ENCODE measurements at regions not wholly inside any gene's neighbourhood (a gene's known extent, or its start where the extent isn't known, plus 50 kb on each side); places are given as distances from the start of the nearest gene placed in this dataset.

DNA sequence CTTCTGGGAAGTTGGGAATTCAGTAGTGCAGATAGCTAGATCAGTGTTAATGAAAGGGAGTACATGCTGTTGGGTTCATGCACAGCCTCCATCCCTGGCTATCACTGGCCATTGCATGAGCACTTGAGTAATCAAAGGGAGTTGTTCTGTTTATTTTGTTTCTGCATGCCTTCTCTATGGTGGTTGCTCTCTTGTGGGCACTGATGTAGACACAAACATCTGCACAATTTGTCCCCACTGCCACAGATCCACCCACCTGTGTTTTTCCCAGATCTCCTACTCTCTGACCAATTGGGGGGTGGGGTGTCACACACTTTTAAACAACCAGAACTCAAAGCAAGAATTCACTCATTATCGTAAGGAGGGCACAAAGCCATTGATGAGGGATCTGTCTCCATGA, 89.7 kb upstream of the DHRS4 start:
- no TSS peak for BruUV-seq (replicated peaks)

DNA sequence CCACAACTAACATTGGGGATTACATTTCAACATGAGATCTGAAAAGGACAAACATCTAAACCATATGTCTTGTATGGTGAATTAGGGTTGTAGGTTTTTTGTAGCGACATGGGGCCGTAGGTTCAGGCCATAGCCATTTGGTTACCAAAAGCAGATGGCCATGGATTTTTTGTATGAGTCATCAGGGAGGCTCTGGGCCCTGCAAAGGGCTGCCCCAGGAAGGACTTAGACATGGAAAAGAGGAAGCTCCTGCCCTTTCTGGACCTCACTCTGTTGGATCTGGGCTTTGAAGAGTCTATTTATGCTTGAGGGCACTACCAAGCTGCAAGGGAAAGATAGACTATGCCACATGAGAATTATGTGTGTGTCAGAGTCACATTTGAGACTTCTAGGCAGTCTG, 89.3 kb upstream of the DHRS4 start:
- ChIA-PET CTCF (no interaction called here), POLR2A (ENCODE audit: unreplicated experiment) (no interaction called here)
- DNase-seq: no peak
- Histone ChIP-seq H3K79me2 (ENCODE audit: low read depth) (no peaks in the 10 kb centered on the region), H3F3A (ENCODE audit: insufficient read depth, low read depth) (no peaks in the 10 kb centered on the region), H3K36me3 (ENCODE audit: low read depth) (no peaks in the 10 kb centered on the region), H3K27me3 (ENCODE audit: insufficient read depth, low read depth) (no peaks in the 10 kb centered on the region), H3K27ac (no peak overlapping the region), H3K9me2 (ENCODE audit: insufficient read depth) (no peaks in the 10 kb centered on the region), H2AFZ (no peak overlapping the region), H4K20me1 (ENCODE audit: insufficient read depth) (no peaks in the 10 kb centered on the region), H3K9me3 (ENCODE audit: insufficient read depth, low read depth) (no peaks in the 10 kb centered on the region), H3K4me1 (replicated peaks; ENCODE audit: insufficient read depth) (0 out of 2 replicates have a peak, but pooled peaks cover 10% of the 10 kb centered on the region), H3K4me2 (no peak overlapping the region), H3K4me3 (no peak overlapping the region)
- intact Hi-C loops (cut with micrococcal nuclease; ENCODE audit: unreplicated experiment): no loop called here
- BruUV-seq (replicated peaks): no TSS peak
- TF ChIP-seq, protein P1, sequence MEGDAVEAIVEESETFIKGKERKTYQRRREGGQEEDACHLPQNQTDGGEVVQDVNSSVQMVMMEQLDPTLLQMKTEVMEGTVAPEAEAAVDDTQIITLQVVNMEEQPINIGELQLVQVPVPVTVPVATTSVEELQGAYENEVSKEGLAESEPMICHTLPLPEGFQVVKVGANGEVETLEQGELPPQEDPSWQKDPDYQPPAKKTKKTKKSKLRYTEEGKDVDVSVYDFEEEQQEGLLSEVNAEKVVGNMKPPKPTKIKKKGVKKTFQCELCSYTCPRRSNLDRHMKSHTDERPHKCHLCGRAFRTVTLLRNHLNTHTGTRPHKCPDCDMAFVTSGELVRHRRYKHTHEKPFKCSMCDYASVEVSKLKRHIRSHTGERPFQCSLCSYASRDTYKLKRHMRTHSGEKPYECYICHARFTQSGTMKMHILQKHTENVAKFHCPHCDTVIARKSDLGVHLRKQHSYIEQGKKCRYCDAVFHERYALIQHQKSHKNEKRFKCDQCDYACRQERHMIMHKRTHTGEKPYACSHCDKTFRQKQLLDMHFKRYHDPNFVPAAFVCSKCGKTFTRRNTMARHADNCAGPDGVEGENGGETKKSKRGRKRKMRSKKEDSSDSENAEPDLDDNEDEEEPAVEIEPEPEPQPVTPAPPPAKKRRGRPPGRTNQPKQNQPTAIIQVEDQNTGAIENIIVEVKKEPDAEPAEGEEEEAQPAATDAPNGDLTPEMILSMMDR (conservative IDR thresholded peaks at IDR 0.05): no peak
- TF ChIP-seq EZH2 (IDR thresholded peaks at IDR 0.05; ENCODE audit: low read depth): no peak

More for the DNA sequence above, 89.7 kb upstream of the DHRS4 start:
- no peaks in the 10 kb centered on the region for H3K9me3 ChIP-seq (ENCODE audit: insufficient read depth, low read depth)
- DNase-seq: no peak
- H3K36me3 ChIP-seq (ENCODE audit: low read depth): no peaks in the 10 kb centered on the region
- H3K27me3 ChIP-seq (ENCODE audit: insufficient read depth, low read depth): no peaks in the 10 kb centered on the region
- H3K4me3 ChIP-seq: no peak overlapping the region
- no peaks in the 10 kb centered on the region for H4K20me1 ChIP-seq (ENCODE audit: insufficient read depth)
- H3K9me2 ChIP-seq (ENCODE audit: insufficient read depth): no peaks in the 10 kb centered on the region
- intact Hi-C loops (cut with micrococcal nuclease; ENCODE audit: unreplicated experiment): no loop called here
- no peak overlapping the region for H3K27ac ChIP-seq
- 0 out of 2 replicates have a peak, but pooled peaks cover 10% of the 10 kb centered on the region for H3K4me1 ChIP-seq (replicated peaks; ENCODE audit: insufficient read depth)
- CTCF ChIA-PET: no interaction called here
- H3K4me2 ChIP-seq: no peak overlapping the region
- no peaks in the 10 kb centered on the region for H3F3A ChIP-seq (ENCODE audit: insufficient read depth, low read depth)
- H2AFZ ChIP-seq: no peak overlapping the region
- H3K79me2 ChIP-seq (ENCODE audit: low read depth): no peaks in the 10 kb centered on the region
- TF ChIP-seq, protein P1 (conservative IDR thresholded peaks at IDR 0.05): no peak
- TF ChIP-seq EZH2 (IDR thresholded peaks at IDR 0.05; ENCODE audit: low read depth): no peak
- POLR2A ChIA-PET (ENCODE audit: unreplicated experiment): no interaction called here

DNA sequence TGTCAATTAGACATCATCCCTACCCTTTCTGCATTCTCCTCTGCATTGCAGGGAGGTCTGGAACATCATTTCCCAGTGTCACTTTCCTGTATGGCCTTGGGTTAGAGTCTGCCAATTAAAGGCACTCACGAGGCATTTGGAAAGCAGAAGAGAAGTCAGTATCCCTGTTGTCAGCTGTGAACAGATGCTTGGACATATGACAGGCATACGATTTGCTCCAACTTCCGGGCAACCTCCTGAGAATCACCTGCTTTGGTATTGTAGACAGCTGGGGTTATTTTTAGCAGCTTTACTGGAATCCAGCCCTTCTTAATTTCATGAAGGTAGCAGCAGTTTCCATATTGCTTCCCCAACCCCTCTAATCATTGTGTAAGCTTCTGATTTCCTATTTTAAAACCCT, 88.7 kb upstream of the DHRS4 start:
- Histone ChIP-seq H3F3A (ENCODE audit: insufficient read depth, low read depth) (no peaks in the 10 kb centered on the region), H3K4me2 (no peak overlapping the region), H3K9me2 (ENCODE audit: insufficient read depth) (no peaks in the 10 kb centered on the region), H4K20me1 (ENCODE audit: insufficient read depth) (no peaks in the 10 kb centered on the region), H2AFZ (no peak overlapping the region), H3K4me1 (replicated peaks; ENCODE audit: insufficient read depth) (0 out of 2 replicates have a peak, but pooled peaks cover 10% of the 10 kb centered on the region), H3K27ac (no peak overlapping the region), H3K79me2 (ENCODE audit: low read depth) (no peaks in the 10 kb centered on the region), H3K36me3 (ENCODE audit: low read depth) (no peaks in the 10 kb centered on the region), H3K27me3 (ENCODE audit: insufficient read depth, low read depth) (no peaks in the 10 kb centered on the region), H3K9me3 (ENCODE audit: insufficient read depth, low read depth) (no peaks in the 10 kb centered on the region), H3K4me3 (no peak overlapping the region)
- ChIA-PET POLR2A (ENCODE audit: unreplicated experiment) (no interaction called here), CTCF (no interaction called here)
- intact Hi-C loops (cut with micrococcal nuclease; ENCODE audit: unreplicated experiment): no loop called here
- no peak for DNase-seq
- no TSS peak for BruUV-seq (replicated peaks)
- TF ChIP-seq, protein P1 (conservative IDR thresholded peaks at IDR 0.05): no peak
- no peak for TF ChIP-seq EZH2 (IDR thresholded peaks at IDR 0.05; ENCODE audit: low read depth)

All from PC-9 (cell line).